ENCODE measurements at regions not wholly inside any gene's neighbourhood (a gene's known extent, or its start where the extent isn't known, plus 50 kb on each side); places are given as distances from the start of the nearest gene placed in this dataset.

DNA sequence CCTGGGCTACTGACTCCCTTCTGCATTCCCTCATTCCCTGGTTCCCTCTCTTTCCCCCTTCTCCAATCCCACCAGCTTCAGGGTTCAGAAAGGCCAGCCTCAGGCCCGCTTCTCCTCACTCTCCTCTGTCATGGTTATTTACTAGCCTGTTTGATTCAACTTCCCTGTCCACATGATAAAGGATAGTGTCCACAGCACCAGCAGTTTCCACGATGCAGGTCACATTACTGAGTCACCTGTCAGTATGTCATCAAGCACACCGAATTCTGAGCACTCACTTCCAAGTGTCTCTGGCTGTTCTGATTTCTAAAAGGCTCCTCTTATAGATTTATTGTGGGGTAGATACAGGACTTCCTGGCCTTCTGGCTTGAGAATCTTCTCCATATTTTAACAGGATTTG, 96.6 kb upstream of the CTNNB1 start:
- BruUV-seq (replicated peaks): no TSS peak
- H3K27ac ChIP-seq (ENCODE audit: low read length): no peak overlapping the region

GRCh38 chr3:41103200-41103599, 96.1 kb upstream of the CTNNB1 start:
- ATAC-seq (no peak), DNase-seq (ENCODE audit: low read depth, low spot score) (no peak)
- Histone ChIP-seq H3K9me3 (ENCODE audit: control insufficient read depth, insufficient read depth, low read depth, low read length) (no peaks in the 10 kb centered on the region), H3K27me3 (ENCODE audit: control insufficient read depth, insufficient read depth, low read length) (no peaks in the 10 kb centered on the region), H3K4me1 (ENCODE audit: control insufficient read depth, insufficient read depth, low read length) (no peaks in the 10 kb centered on the region), H3K27ac (ENCODE audit: low read length) (no peak overlapping the region), H3K4me3 (ENCODE audit: low read depth in 2 of 2, low read length in 2 of 2) (no peak overlapping the region), H3K36me3 (ENCODE audit: control insufficient read depth, insufficient read depth, low read length) (no peaks in the 10 kb centered on the region)
- BruUV-seq (replicated peaks): no TSS peak
- TF ChIP-seq, protein P1, sequence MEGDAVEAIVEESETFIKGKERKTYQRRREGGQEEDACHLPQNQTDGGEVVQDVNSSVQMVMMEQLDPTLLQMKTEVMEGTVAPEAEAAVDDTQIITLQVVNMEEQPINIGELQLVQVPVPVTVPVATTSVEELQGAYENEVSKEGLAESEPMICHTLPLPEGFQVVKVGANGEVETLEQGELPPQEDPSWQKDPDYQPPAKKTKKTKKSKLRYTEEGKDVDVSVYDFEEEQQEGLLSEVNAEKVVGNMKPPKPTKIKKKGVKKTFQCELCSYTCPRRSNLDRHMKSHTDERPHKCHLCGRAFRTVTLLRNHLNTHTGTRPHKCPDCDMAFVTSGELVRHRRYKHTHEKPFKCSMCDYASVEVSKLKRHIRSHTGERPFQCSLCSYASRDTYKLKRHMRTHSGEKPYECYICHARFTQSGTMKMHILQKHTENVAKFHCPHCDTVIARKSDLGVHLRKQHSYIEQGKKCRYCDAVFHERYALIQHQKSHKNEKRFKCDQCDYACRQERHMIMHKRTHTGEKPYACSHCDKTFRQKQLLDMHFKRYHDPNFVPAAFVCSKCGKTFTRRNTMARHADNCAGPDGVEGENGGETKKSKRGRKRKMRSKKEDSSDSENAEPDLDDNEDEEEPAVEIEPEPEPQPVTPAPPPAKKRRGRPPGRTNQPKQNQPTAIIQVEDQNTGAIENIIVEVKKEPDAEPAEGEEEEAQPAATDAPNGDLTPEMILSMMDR (IDR thresholded peaks at IDR 0.05): no peak
- TF ChIP-seq SIN3A (IDR thresholded peaks at IDR 0.05; ENCODE audit: borderline replicate concordance, insufficient read depth, low read depth, low read length): no peak
- no peak for TF ChIP-seq POLR2AphosphoS5 (IDR thresholded peaks at IDR 0.05; ENCODE audit: low read depth, low read length)
- TF ChIP-seq TCF7L2 (IDR thresholded peaks at IDR 0.05; ENCODE audit: low read depth, low read length): no peak
- ChIA-PET CTCF (no interaction called here), POLR2A (no interaction called here)
- in situ Hi-C loops (cut with HindIII; ENCODE audit: low pct_unique_long_range_greater_than_20kb, low sequenced_read_pairs) (no loop called here), intact Hi-C loops (cut with micrococcal nuclease; ENCODE audit: unreplicated experiment) (no loop called here)

More for the DNA sequence above, 96.6 kb upstream of the CTNNB1 start:
- TF ChIP-seq SIN3A (IDR thresholded peaks at IDR 0.05; ENCODE audit: borderline replicate concordance, insufficient read depth, low read depth, low read length): no peak
- TF ChIP-seq POLR2AphosphoS5 (IDR thresholded peaks at IDR 0.05; ENCODE audit: low read depth, low read length): no peak
- TF ChIP-seq REST (IDR thresholded peaks at IDR 0.05; ENCODE audit: insufficient read depth in 1 of 2, low read depth in 2 of 2, low read length in 1 of 2): no peak
- TF ChIP-seq TCF7L2 (IDR thresholded peaks at IDR 0.05; ENCODE audit: low read depth, low read length): no peak
- TF ChIP-seq, protein P1 (IDR thresholded peaks at IDR 0.05): no peak
- in situ Hi-C loops (cut with HindIII; ENCODE audit: low pct_unique_long_range_greater_than_20kb, low sequenced_read_pairs): no loop called here
- Histone ChIP-seq H3K9me3 (ENCODE audit: control insufficient read depth, insufficient read depth, low read depth, low read length) (no peaks in the 10 kb centered on the region), H3K4me1 (ENCODE audit: control insufficient read depth, insufficient read depth, low read length) (no peaks in the 10 kb centered on the region), H3K36me3 (ENCODE audit: control insufficient read depth, insufficient read depth, low read length) (no peaks in the 10 kb centered on the region), H3K27me3 (ENCODE audit: control insufficient read depth, insufficient read depth, low read length) (no peaks in the 10 kb centered on the region), H3K4me3 (ENCODE audit: low read depth in 2 of 2, low read length in 2 of 2) (no peak overlapping the region)
- POLR2A ChIA-PET: no interaction called here
- DNase-seq (ENCODE audit: low read depth, low spot score) (no peak), ATAC-seq (no peak)
- CTCF ChIA-PET: no interaction called here
- intact Hi-C loops (cut with micrococcal nuclease; ENCODE audit: unreplicated experiment): no loop called here
